ENCODE measurements at regions not wholly inside any gene's neighbourhood (a gene's known extent, or its start where the extent isn't known, plus 50 kb on each side); places are given as distances from the start of the nearest gene placed in this dataset.
A peak's percentile ranks its signal among the peaks of the same experiment; 100 is the strongest.

DNA sequence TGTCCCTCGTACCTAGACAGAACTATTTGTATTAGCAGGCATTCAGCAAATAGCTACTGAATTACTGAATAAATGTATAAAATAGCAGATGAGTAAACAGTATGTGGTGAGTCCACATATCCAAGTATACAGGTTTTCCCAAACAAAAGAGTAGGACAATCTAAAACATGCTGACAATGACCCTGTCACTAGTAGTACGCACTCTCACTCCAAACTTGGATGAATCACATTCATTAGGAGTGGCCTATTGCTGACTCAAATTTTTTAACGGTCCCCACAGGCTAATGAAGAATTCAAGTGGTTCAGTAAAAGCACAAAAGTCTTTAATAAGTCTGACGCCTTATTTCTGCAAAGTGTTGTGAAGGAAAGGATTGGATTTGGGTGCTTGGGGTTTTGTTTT lies 449.3 kb upstream of the THBS1 start:
- Histone ChIP-seq H4K20me1 (ENCODE audit: insufficient read depth, low read length) (no peaks in the 10 kb centered on the region), H3K27ac (ENCODE audit: low read depth, low read length) (peak overlapping the region; percentile 96), H3K4me3 (ENCODE audit: insufficient read depth, low read length) (no peak overlapping the region), H2AFZ (ENCODE audit: low read length) (no peak overlapping the region), H3K79me2 (ENCODE audit: insufficient read depth, low read length) (no peaks in the 10 kb centered on the region), H3K4me1 (ENCODE audit: insufficient read depth, low read length) (peaks cover 84% of the 10 kb centered on the region), H3K4me2 (ENCODE audit: insufficient read depth, low read length) (no peak overlapping the region), H3K27me3 (ENCODE audit: insufficient read depth, low read length) (no peaks in the 10 kb centered on the region), H3K36me3 (ENCODE audit: insufficient read depth, low read length) (no peaks in the 10 kb centered on the region), H3K9me3 (ENCODE audit: low read depth, low read length) (no peaks in the 10 kb centered on the region)
- DNase-seq (ENCODE audit: insufficient read length, low spot score, missing footprints): no peak
- TF ChIP-seq, protein P1, sequence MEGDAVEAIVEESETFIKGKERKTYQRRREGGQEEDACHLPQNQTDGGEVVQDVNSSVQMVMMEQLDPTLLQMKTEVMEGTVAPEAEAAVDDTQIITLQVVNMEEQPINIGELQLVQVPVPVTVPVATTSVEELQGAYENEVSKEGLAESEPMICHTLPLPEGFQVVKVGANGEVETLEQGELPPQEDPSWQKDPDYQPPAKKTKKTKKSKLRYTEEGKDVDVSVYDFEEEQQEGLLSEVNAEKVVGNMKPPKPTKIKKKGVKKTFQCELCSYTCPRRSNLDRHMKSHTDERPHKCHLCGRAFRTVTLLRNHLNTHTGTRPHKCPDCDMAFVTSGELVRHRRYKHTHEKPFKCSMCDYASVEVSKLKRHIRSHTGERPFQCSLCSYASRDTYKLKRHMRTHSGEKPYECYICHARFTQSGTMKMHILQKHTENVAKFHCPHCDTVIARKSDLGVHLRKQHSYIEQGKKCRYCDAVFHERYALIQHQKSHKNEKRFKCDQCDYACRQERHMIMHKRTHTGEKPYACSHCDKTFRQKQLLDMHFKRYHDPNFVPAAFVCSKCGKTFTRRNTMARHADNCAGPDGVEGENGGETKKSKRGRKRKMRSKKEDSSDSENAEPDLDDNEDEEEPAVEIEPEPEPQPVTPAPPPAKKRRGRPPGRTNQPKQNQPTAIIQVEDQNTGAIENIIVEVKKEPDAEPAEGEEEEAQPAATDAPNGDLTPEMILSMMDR (IDR thresholded peaks at IDR 0.05; ENCODE audit: extremely low read depth, low read depth, low read length): no peak

DNA sequence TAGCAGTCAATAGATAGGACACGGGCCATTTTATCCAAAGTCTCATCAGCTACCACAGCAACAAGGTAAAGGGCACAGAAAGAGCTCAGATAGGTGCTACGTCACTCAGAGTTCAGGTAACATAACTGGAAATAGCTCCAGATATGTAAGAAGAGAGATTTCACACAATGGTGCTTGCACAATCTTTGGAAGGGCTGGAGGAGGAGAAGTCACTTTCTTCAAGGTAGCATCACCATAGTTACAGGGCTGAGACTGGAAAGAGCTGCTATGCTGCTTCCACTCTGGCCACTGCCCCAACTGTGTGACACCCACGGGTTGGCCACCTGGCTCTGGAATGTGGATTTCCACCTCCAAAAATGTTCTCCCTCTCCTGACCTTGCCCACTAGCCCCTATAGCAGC lies 448.8 kb upstream of the THBS1 start:
- no peak overlapping the region for H3K4me2 ChIP-seq (ENCODE audit: insufficient read depth, low read length)
- H3K4me1 ChIP-seq (ENCODE audit: insufficient read depth, low read length): peaks cover 85% of the 10 kb centered on the region
- no peak overlapping the region for H3K4me3 ChIP-seq (ENCODE audit: insufficient read depth, low read length)
- H3K36me3 ChIP-seq (ENCODE audit: insufficient read depth, low read length): no peaks in the 10 kb centered on the region
- no peaks in the 10 kb centered on the region for H4K20me1 ChIP-seq (ENCODE audit: insufficient read depth, low read length)
- H3K79me2 ChIP-seq (ENCODE audit: insufficient read depth, low read length): no peaks in the 10 kb centered on the region
- H3K9me3 ChIP-seq (ENCODE audit: low read depth, low read length): no peaks in the 10 kb centered on the region
- TF ChIP-seq, protein P1 (IDR thresholded peaks at IDR 0.05; ENCODE audit: extremely low read depth, low read depth, low read length): no peak
- H3K27me3 ChIP-seq (ENCODE audit: insufficient read depth, low read length): no peaks in the 10 kb centered on the region
- no peak overlapping the region for H2AFZ ChIP-seq (ENCODE audit: low read length)
- peak overlapping the region; percentile 96 for H3K27ac ChIP-seq (ENCODE audit: low read depth, low read length)
- no peak for DNase-seq (ENCODE audit: insufficient read length, low spot score, missing footprints)

DNA sequence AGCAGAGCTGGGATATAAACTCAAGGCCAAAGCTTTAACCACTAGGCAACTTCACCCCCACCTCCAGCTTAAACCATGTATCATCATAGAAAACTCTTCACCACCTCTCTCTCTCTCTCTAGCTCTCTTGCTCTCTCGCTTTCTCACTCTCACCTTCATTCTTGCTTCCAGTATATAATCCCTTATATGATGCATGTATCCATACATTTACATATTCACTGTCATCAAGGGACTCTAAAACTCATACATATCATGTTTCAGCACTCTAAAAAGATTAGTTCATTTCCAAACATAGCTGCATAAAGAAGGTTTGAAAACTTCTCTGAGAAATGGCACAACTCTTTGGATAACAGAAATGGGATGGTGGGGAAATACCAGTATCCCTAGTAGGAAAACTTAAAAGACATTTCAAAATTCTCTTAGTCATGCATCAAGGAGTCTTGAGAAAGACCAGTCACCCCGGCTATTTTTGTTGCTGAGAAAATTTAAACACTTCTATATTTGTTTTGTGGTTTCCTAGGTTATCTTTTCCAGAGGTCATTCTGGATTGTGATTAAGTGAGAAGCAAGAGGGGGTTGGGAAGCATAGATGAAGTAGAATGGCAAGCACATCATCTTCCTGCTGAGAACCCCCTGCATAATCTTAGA lies 447.8 kb upstream of the THBS1 start:
- peak overlapping the region; percentile 96 for H3K27ac ChIP-seq (ENCODE audit: low read depth, low read length)
- H3K79me2 ChIP-seq (ENCODE audit: insufficient read depth, low read length): no peaks in the 10 kb centered on the region
- peak; percentile 3 for DNase-seq (ENCODE audit: insufficient read length, low spot score, missing footprints)
- no peak overlapping the region for H3K4me2 ChIP-seq (ENCODE audit: insufficient read depth, low read length)
- H4K20me1 ChIP-seq (ENCODE audit: insufficient read depth, low read length): no peaks in the 10 kb centered on the region
- H3K4me3 ChIP-seq (ENCODE audit: insufficient read depth, low read length): no peak overlapping the region
- H3K27me3 ChIP-seq (ENCODE audit: insufficient read depth, low read length): no peaks in the 10 kb centered on the region
- H2AFZ ChIP-seq (ENCODE audit: low read length): no peak overlapping the region
- no peaks in the 10 kb centered on the region for H3K36me3 ChIP-seq (ENCODE audit: insufficient read depth, low read length)
- TF ChIP-seq, protein P1 (IDR thresholded peaks at IDR 0.05; ENCODE audit: extremely low read depth, low read depth, low read length): no peak
- no peaks in the 10 kb centered on the region for H3K9me3 ChIP-seq (ENCODE audit: low read depth, low read length)
- H3K4me1 ChIP-seq (ENCODE audit: insufficient read depth, low read length): peaks cover 75% of the 10 kb centered on the region

DNA sequence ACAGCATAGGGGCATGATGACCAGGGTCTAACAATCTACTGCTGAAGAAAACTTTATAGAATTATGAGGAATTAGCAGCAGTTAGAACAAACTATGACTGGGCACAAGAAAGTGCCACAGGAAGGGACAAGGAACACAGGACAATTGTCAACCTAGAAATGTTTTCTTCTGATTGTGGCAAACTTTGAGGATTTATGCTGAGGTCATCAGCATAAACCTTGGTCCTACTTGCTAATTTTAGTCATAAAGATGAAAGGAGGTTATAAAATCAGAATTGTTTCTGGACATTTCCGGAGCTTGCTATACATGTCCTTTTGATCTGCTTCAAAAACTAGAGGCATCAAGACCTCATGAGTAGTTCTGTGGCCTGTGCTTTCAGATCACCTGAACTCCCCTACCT lies 446.6 kb upstream of the THBS1 start:
- Histone ChIP-seq H3K4me1 (ENCODE audit: insufficient read depth, low read length) (peaks cover 63% of the 10 kb centered on the region), H3K4me2 (ENCODE audit: insufficient read depth, low read length) (no peak overlapping the region), H2AFZ (ENCODE audit: low read length) (no peak overlapping the region), H3K9me3 (ENCODE audit: low read depth, low read length) (no peaks in the 10 kb centered on the region), H3K27me3 (ENCODE audit: insufficient read depth, low read length) (no peaks in the 10 kb centered on the region), H3K4me3 (ENCODE audit: insufficient read depth, low read length) (no peak overlapping the region), H3K27ac (ENCODE audit: low read depth, low read length) (peak overlapping the region; percentile 96), H3K36me3 (ENCODE audit: insufficient read depth, low read length) (no peaks in the 10 kb centered on the region), H3K79me2 (ENCODE audit: insufficient read depth, low read length) (no peaks in the 10 kb centered on the region), H4K20me1 (ENCODE audit: insufficient read depth, low read length) (no peaks in the 10 kb centered on the region)
- no peak for DNase-seq (ENCODE audit: insufficient read length, low spot score, missing footprints)
- TF ChIP-seq, protein P1 (IDR thresholded peaks at IDR 0.05; ENCODE audit: extremely low read depth, low read depth, low read length): no peak

All from osteoblast (primary cell).